ENCODE measurements at regions not wholly inside any gene's neighbourhood (a gene's known extent, or its start where the extent isn't known, plus 50 kb on each side); places are given as distances from the start of the nearest gene placed in this dataset.

- H3K4me1 Mint-ChIP-seq (ENCODE audit: unreplicated experiment) = peaks cover 15% of the 10 kb centered on the region
- DNase-seq (ENCODE audit: extremely low spot score, unreplicated experiment) = no peak
- peaks cover 4% of the 10 kb centered on the region for H3K9me3 Mint-ChIP-seq
- no peak overlapping the region for H3K27ac Mint-ChIP-seq
- peaks cover 12% of the 10 kb centered on the region for H3K27me3 Mint-ChIP-seq
- no peak overlapping the region for H3K4me3 Mint-ChIP-seq
- no peaks in the 10 kb centered on the region for H3K36me3 Mint-ChIP-seq
- TF ChIP-seq CTCF (conservative IDR thresholded peaks at IDR 0.05) = no peak
Measured at GRCh38 chr2:67919490-67919889, 143.3 kb downstream of the C1D start.

- H3K27ac Mint-ChIP-seq = no peak overlapping the region
- H3K4me1 Mint-ChIP-seq (ENCODE audit: unreplicated experiment) = peaks cover 17% of the 10 kb centered on the region
- H3K36me3 Mint-ChIP-seq = no peaks in the 10 kb centered on the region
- no peak for DNase-seq (ENCODE audit: extremely low spot score, unreplicated experiment)
- H3K9me3 Mint-ChIP-seq = no peaks in the 10 kb centered on the region
- H3K27me3 Mint-ChIP-seq = peaks cover 20% of the 10 kb centered on the region
- TF ChIP-seq CTCF (conservative IDR thresholded peaks at IDR 0.05) = no peak
- no peak overlapping the region for H3K4me3 Mint-ChIP-seq
Measured at GRCh38 chr2:67922080-67922785, 140.6 kb downstream of the C1D start.

GRCh38 chr2:67923696-67924095 is 139.1 kb downstream of the C1D start:
- no peak for DNase-seq (ENCODE audit: extremely low spot score, unreplicated experiment)
- no peaks in the 10 kb centered on the region for H3K36me3 Mint-ChIP-seq
- H3K27me3 Mint-ChIP-seq = peaks cover 25% of the 10 kb centered on the region
- no peak overlapping the region for H3K27ac Mint-ChIP-seq
- H3K4me1 Mint-ChIP-seq (ENCODE audit: unreplicated experiment) = peaks cover 22% of the 10 kb centered on the region
- H3K4me3 Mint-ChIP-seq = no peak overlapping the region
- no peak for TF ChIP-seq CTCF (conservative IDR thresholded peaks at IDR 0.05)
- no peaks in the 10 kb centered on the region for H3K9me3 Mint-ChIP-seq

GRCh38 chr2:67927501-67927900 is 135.3 kb downstream of the C1D start:
- Mint-ChIP-seq H3K27me3 (peaks cover 17% of the 10 kb centered on the region), H3K27ac (no peak overlapping the region), H3K4me3 (no peak overlapping the region), H3K9me3 (no peaks in the 10 kb centered on the region), H3K36me3 (no peaks in the 10 kb centered on the region), H3K4me1 (ENCODE audit: unreplicated experiment) (peaks cover 15% of the 10 kb centered on the region)
- DNase-seq (ENCODE audit: extremely low spot score, unreplicated experiment) = no peak
- no peak for TF ChIP-seq CTCF (conservative IDR thresholded peaks at IDR 0.05)

GRCh38 chr2:67930156-67930555 is 132.6 kb downstream of the C1D start:
- Mint-ChIP-seq H3K4me3 (no peak overlapping the region), H3K4me1 (ENCODE audit: unreplicated experiment) (peaks cover 7% of the 10 kb centered on the region), H3K27me3 (peaks cover 10% of the 10 kb centered on the region), H3K36me3 (no peaks in the 10 kb centered on the region), H3K9me3 (no peaks in the 10 kb centered on the region), H3K27ac (no peak overlapping the region)
- TF ChIP-seq CTCF (conservative IDR thresholded peaks at IDR 0.05) = no peak
- no peak for DNase-seq (ENCODE audit: extremely low spot score, unreplicated experiment)

Measured in type B pancreatic cell (in vitro differentiated cells).